GM12891 (cell line): ENCODE measurements at regions not wholly inside any gene's neighbourhood (a gene's known extent, or its start where the extent isn't known, plus 50 kb on each side); places are given as distances from the start of the nearest gene placed in this dataset.

Experiments used
- POLR2A ChIP-seq: IDR thresholded peaks from 2 replicates; pipeline ENCODE4 v1.6.1; 2011; ENCODE audit warnings: low read depth, low read length, control low read depth
- POLR2AphosphoS5 ChIP-seq: IDR thresholded peaks from 2 replicates; pipeline ENCODE4 v1.6.1; 2011; ENCODE audit warnings: low read depth, low read length, control low read depth
- TAF1 ChIP-seq: IDR thresholded peaks from 2 replicates; pipeline ENCODE4 v1.6.1; 2011; ENCODE audit warnings: low read depth, low read length, control low read depth

- TF ChIP-seq TAF1 (no peak), POLR2A (no peak), POLR2AphosphoS5 (no peak)
Observed at GRCh38 chr3:23650371-23651140, 155.2 kb upstream of the UBE2E1 start.
